C4-2B (cell line): ENCODE measurements at regions not wholly inside any gene's neighbourhood (a gene's known extent, or its start where the extent isn't known, plus 50 kb on each side); places are given as distances from the start of the nearest gene placed in this dataset.
"Not testable (repeated sequence)": the region's sequence is repeated elsewhere in the genome, so short reads cannot be mapped to it uniquely, and the experiment has no call there.

ENCODE experiments used
- CTCF ChIP-seq: fragments of 450-650 bp; conservative IDR thresholded peaks from 2 replicates; pipeline ENCODE4 v1.5.1; 2017; ENCODE audit warnings: mild to moderate bottlenecking
- ZFX ChIP-seq: fragments of 450-650 bp; IDR thresholded peaks from 2 replicates; pipeline ENCODE4 v1.6.1; 2017

- not testable (repeated sequence) for TF ChIP-seq CTCF, ZFX
Observed at GRCh38 chr2:71958426-71958825, 189.2 kb downstream of the CYP26B1 start.
